Smooth muscle cell (in vitro differentiated cells): ENCODE measurements at regions not wholly inside any gene's neighbourhood (a gene's known extent, or its start where the extent isn't known, plus 50 kb on each side); places are given as distances from the start of the nearest gene placed in this dataset.
A peak's percentile ranks its signal among the peaks of the same experiment; 100 is the strongest.

Experiments used
- DNase-seq: peaks from one replicate; lab custom pipeline; 2025; ENCODE audit not compliant: unreplicated experiment; lab: John Stamatoyannopoulos, UW
- H2AFZ ChIP-seq: fragments of 200-600 bp; sonication (generic); 2 replicates; pipeline ENCODE4 v1.6.0; 2016; ENCODE audit warnings: antibody characterized with exemption, low read depth, mild to moderate bottlenecking
- H3F3A ChIP-seq: fragments of 200-600 bp; sonication (generic); 2 replicates; pipeline ENCODE4 v1.6.0; 2017; ENCODE audit warnings: antibody characterized with exemption, low read depth
- H3K27ac ChIP-seq: fragments of 200-600 bp; sonication (generic); 2 replicates; pipeline ENCODE4 v1.5.1; 2016; ENCODE audit warnings: low read depth, mild to moderate bottlenecking
- H3K27me3 ChIP-seq: fragments of 200-600 bp; sonication (generic); 2 replicates; pipeline ENCODE4 v1.6.1; 2016; ENCODE audit warnings: low read depth, mild to moderate bottlenecking
- H3K36me3 ChIP-seq: fragments of 200-600 bp; sonication (generic); 2 replicates; pipeline ENCODE4 v1.5.1; 2016; ENCODE audit warnings: low read depth
- H3K4me1 ChIP-seq: fragments of 200-600 bp; sonication (generic); 2 replicates; pipeline ENCODE4 v1.5.1; 2016; ENCODE audit warnings: low read depth
- H3K4me2 ChIP-seq: fragments of 200-600 bp; sonication (generic); 2 replicates; pipeline ENCODE4 v1.6.0; 2016; ENCODE audit warnings: mild to moderate bottlenecking
- H3K4me3 ChIP-seq: fragments of 200-600 bp; sonication (generic); 2 replicates; pipeline ENCODE4 v1.5.1; 2016; ENCODE audit warnings: mild to moderate bottlenecking
- H3K79me2 ChIP-seq: fragments of 200-600 bp; sonication (generic); 2 replicates; pipeline ENCODE4 v1.6.0; 2016; ENCODE audit warnings: low read depth, mild to moderate bottlenecking
- H3K9ac ChIP-seq: fragments of 200-600 bp; sonication (generic); 2 replicates; pipeline ENCODE4 v1.6.0; 2016; ENCODE audit warnings: low read depth
- H3K9me3 ChIP-seq: fragments of 200-600 bp; sonication (generic); replicated peaks from 2 replicates; pipeline ENCODE4 v1.5.1; 2016; ENCODE audit warnings: low read depth
- H4K20me1 ChIP-seq: fragments of 200-600 bp; sonication (generic); 2 replicates; pipeline ENCODE4 v1.6.0; 2016; ENCODE audit warnings: low read depth
- CTCF ChIP-seq: fragments of 200-600 bp; sonication (generic); IDR thresholded peaks from 2 replicates; pipeline ENCODE4 v1.5.1; 2017; ENCODE audit warnings: borderline replicate concordance, mild to moderate bottlenecking, antibody characterized with exemption; ENCODE audit not compliant: insufficient read depth, poor library complexity, severe bottlenecking
- WGBS: methylation state at CpG from one replicate; pipeline ENCODE4 v1.1.7; 2016; ENCODE audit warnings: low lambda C conversion rate; 5-methylcytosine and 5-hydroxymethylcytosine counted together

- Histone ChIP-seq H3K27ac (peak overlapping the region; percentile 42), H3K27me3 (no peaks in the 10 kb centered on the region), H3K79me2 (no peaks in the 10 kb centered on the region), H3K9me3 (no peaks in the 10 kb centered on the region), H3K4me1 (peaks cover 34% of the 10 kb centered on the region), H3F3A (no peaks in the 10 kb centered on the region), H4K20me1 (no peaks in the 10 kb centered on the region), H3K4me2 (peak overlapping the region; percentile 58), H3K36me3 (no peaks in the 10 kb centered on the region), H3K9ac (no peak overlapping the region), H2AFZ (peak overlapping the region; percentile 37), H3K4me3 (no peak overlapping the region)
- no peak for DNase-seq
- 67% methylated on average over 12 of the region's 12 CpGs for WGBS
- TF ChIP-seq CTCF = no peak
Observed at GRCh38 chr12:92505254-92506231, 197.2 kb upstream of the PLEKHG7 start.

GRCh38 chr12:92504594-92504981, 198.2 kb upstream of the PLEKHG7 start:
- WGBS = 91% methylated on average over 5 of the region's 5 CpGs
- no peak for TF ChIP-seq CTCF
- Histone ChIP-seq H4K20me1 (no peaks in the 10 kb centered on the region), H3K4me3 (no peak overlapping the region), H3K27ac (no peak overlapping the region), H3K9ac (no peak overlapping the region), H3K9me3 (no peaks in the 10 kb centered on the region), H3K79me2 (no peaks in the 10 kb centered on the region), H3K36me3 (no peaks in the 10 kb centered on the region), H3K4me2 (no peak overlapping the region), H2AFZ (peak overlapping the region; percentile 15), H3K27me3 (no peaks in the 10 kb centered on the region), H3F3A (no peaks in the 10 kb centered on the region), H3K4me1 (peaks cover 34% of the 10 kb centered on the region)
- no peak for DNase-seq

- no peak for DNase-seq
- TF ChIP-seq CTCF = no peak
- WGBS = 88% methylated on average over 7 of the region's 7 CpGs
- peak overlapping the region; percentile 15 for H2AFZ ChIP-seq
- no peak overlapping the region for H3K27ac ChIP-seq
- no peaks in the 10 kb centered on the region for H3K27me3 ChIP-seq
- H3F3A ChIP-seq = no peaks in the 10 kb centered on the region
- no peaks in the 10 kb centered on the region for H3K9me3 ChIP-seq
- no peaks in the 10 kb centered on the region for H3K36me3 ChIP-seq
- no peaks in the 10 kb centered on the region for H4K20me1 ChIP-seq
- no peaks in the 10 kb centered on the region for H3K79me2 ChIP-seq
- H3K9ac ChIP-seq = no peak overlapping the region
- peaks cover 34% of the 10 kb centered on the region for H3K4me1 ChIP-seq
- no peak overlapping the region for H3K4me2 ChIP-seq
- H3K4me3 ChIP-seq = no peak overlapping the region
Observed at GRCh38 chr12:92503971-92504593, 198.7 kb upstream of the PLEKHG7 start.
